ENCODE measurements at regions not wholly inside any gene's neighbourhood (a gene's known extent, or its start where the extent isn't known, plus 50 kb on each side); places are given as distances from the start of the nearest gene placed in this dataset.

DNA sequence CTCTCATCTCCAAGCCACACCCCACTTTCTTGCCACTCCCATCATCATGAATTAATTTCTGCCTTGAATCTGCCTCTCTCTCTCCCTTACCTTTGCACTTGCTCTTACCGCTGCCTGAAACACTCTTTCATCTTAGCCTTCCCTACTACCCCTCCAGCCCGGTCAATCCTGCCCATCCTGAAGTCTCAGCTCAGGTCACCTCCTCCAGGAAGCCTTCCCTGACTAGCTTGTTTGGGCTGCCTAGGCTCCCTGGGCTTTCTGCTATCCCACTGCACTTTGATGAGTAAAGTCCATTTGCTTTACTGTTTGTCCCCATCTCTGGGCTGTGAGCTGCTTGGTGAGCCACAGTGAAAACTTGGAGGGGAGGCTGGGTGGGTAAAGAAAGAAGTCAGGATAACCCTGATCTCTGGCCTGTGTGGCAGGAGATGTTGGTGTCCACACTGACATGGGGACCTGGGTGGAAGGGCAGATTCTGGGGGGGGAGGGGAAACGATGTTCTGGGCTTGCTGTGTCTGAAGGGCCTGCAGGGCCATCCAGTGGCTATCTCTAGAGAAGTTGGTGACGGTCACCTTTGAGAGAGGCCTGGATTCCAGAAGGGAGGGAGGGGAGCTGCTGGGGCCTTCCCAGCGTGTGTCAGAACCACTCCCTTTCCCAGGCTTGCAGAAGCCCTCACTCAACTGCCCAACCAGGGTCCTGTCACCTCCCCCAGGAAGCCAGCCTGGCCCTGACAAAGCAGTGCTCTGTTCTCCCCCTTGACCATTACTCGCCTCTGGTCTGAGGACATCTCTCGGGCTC lies 75.0 kb upstream of the DAB2IP start:
- TF ChIP-seq, protein P1, sequence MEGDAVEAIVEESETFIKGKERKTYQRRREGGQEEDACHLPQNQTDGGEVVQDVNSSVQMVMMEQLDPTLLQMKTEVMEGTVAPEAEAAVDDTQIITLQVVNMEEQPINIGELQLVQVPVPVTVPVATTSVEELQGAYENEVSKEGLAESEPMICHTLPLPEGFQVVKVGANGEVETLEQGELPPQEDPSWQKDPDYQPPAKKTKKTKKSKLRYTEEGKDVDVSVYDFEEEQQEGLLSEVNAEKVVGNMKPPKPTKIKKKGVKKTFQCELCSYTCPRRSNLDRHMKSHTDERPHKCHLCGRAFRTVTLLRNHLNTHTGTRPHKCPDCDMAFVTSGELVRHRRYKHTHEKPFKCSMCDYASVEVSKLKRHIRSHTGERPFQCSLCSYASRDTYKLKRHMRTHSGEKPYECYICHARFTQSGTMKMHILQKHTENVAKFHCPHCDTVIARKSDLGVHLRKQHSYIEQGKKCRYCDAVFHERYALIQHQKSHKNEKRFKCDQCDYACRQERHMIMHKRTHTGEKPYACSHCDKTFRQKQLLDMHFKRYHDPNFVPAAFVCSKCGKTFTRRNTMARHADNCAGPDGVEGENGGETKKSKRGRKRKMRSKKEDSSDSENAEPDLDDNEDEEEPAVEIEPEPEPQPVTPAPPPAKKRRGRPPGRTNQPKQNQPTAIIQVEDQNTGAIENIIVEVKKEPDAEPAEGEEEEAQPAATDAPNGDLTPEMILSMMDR (conservative IDR thresholded peaks at IDR 0.05; ENCODE audit: low read length), result no peak
- no peak for TF ChIP-seq EZH2phosphoT487 (IDR thresholded peaks at IDR 0.05; ENCODE audit: borderline replicate concordance)

Measured in Loucy (cell line).